OCI-LY3 (cell line): ENCODE measurements at regions not wholly inside any gene's neighbourhood (a gene's known extent, or its start where the extent isn't known, plus 50 kb on each side); places are given as distances from the start of the nearest gene placed in this dataset.

Experiments used
- CTCF ChIP-seq: fragments of 200-600, 300-600 bp; sonication (generic); IDR thresholded peaks from 2 replicates; pipeline ENCODE4 v1.5.1; 2014; ENCODE audit warnings: antibody characterized with exemption, low read length, low read depth
- EZH2phosphoT487 ChIP-seq: fragments of 200-600 bp; shearing (Covaris generic); IDR thresholded peaks from 2 replicates; pipeline ENCODE4 v1.6.1; 2018; ENCODE audit warnings: antibody characterized with exemption, mixed run types, low read depth

- no peak for TF ChIP-seq CTCF
- no peak for TF ChIP-seq EZH2phosphoT487
Measured at GRCh38 chr3:168654700-168655099, 559.0 kb upstream of the GOLIM4 start.
